Thyroid gland (tissue), 4 donors: ENCODE measurements at regions not wholly inside any gene's neighbourhood (a gene's known extent, or its start where the extent isn't known, plus 50 kb on each side); places are given as distances from the start of the nearest gene placed in this dataset.

Experiments used
- DNase-seq, 2 donors: peaks; one replicate each; pipeline ENCODE4 v3.0.0-alpha.2; 2019
- H3K27ac ChIP-seq, 3 donors: fragments of 200-600 bp; sonication (generic); 1 replicate in 2 of 3; 2 replicates in 1 of 3; pipeline ENCODE4 v1.5.1; 2016 to 2019; ENCODE audit warnings: mild to moderate bottlenecking in 1 of 3, moderate library complexity in 1 of 3
- H3K27me3 ChIP-seq: fragments of 200-600 bp; sonication (generic); one replicate; pipeline ENCODE4 v1.5.1; 2019
- H3K36me3 ChIP-seq, 2 donors: fragments of 200-600 bp; sonication (generic); one replicate each; pipeline ENCODE4 v1.5.1; 2016 to 2019
- H3K4me1 ChIP-seq, 2 donors: fragments of 200-600 bp; sonication (generic); one replicate each; pipeline ENCODE4 v1.5.1; 2017 to 2019
- H3K4me3 ChIP-seq, 3 donors: fragments of 200-600 bp; sonication (generic); replicated peaks in 1 of 3; 1 replicate in 2 of 3; 2 replicates in 1 of 3; pipeline ENCODE4 v1.5.1; 2016; ENCODE audit warnings: mild to moderate bottlenecking in 1 of 3
- H3K9me3 ChIP-seq: fragments of 200-600 bp; sonication (generic); one replicate; pipeline ENCODE4 v1.5.1; 2017
- POLR2A ChIP-seq, 2 donors: fragments of 450-650 bp; IDR thresholded peaks; one replicate each; pipeline ENCODE4 v1.6.1; 2017; ENCODE audit warnings: antibody characterized with exemption in 2 of 2, mild to moderate bottlenecking in 2 of 2, moderate library complexity in 1 of 2
- WGBS, 2 donors: methylation state at CpG; one replicate each; pipeline ENCODE4 v1.1.5; 2017; 5-methylcytosine and 5-hydroxymethylcytosine counted together
- intact Hi-C: fragments of 100-400 bp; cut with DNase I; formaldehyde crosslinking; loops from one replicate; pipeline ENCODE4 v1.15.1; 2023
- TF ChIP-seq, protein P1 (sequence below), 6 experiments: fragments of 200-600 bp in 3 of 6; fragments of 450-650 bp in 3 of 6; sonication (generic) in 3 of 6; IDR thresholded peaks; one replicate each; pipeline ENCODE4 v1.5.1; 2016 to 2019; ENCODE audit warnings: antibody characterized with exemption in 6 of 6, mild to moderate bottlenecking in 2 of 6, inconsistent platforms in 1 of 6, moderate library complexity in 1 of 6

DNA sequence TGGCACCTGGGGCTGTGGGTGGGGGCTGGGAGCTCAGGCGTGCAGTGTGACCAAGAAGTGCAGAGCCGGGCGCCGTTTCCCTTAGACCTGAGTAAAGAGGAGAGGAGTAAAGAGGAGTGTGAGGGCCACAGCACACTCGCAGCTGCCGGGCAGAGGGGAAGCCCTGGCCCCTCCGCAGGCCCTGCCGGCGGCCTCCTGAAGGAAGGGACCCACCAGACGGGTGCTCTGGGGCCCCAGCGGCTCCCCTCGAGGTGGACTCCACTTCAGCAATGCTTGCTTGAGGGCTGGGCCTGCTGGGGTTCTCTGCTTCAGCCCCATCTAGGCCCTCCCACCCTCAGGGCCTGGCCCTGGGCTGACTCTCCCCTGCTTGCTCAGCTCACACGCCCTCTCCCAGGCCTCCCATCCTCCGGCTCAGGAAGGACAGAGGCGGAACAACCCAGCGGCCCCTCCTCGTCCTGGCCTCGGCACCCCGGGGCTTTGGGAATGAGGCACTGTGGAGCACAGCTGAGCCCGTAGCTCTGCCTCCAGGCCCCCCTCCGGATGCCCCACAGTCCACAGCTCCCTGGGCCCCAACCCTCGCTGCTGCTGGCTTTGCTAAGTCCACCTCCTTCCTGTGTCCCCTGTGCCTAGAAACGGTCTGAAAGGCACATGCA, 1198.7 kb downstream of the BRD1 start:
- H3K4me1 ChIP-seq: no peaks in the 10 kb centered on the region
- no peak overlapping the region for H3K27ac ChIP-seq
- no peak overlapping the region for H3K4me3 ChIP-seq
- 49 to 50% methylated on average over 10 to 13 of the region's 23 CpGs for WGBS, 2 donors
- intact Hi-C loops: no loop called here
- H3K27me3 ChIP-seq: no peaks in the 10 kb centered on the region
- no peaks in the 10 kb centered on the region for H3K9me3 ChIP-seq
- TF ChIP-seq, protein P1, sequence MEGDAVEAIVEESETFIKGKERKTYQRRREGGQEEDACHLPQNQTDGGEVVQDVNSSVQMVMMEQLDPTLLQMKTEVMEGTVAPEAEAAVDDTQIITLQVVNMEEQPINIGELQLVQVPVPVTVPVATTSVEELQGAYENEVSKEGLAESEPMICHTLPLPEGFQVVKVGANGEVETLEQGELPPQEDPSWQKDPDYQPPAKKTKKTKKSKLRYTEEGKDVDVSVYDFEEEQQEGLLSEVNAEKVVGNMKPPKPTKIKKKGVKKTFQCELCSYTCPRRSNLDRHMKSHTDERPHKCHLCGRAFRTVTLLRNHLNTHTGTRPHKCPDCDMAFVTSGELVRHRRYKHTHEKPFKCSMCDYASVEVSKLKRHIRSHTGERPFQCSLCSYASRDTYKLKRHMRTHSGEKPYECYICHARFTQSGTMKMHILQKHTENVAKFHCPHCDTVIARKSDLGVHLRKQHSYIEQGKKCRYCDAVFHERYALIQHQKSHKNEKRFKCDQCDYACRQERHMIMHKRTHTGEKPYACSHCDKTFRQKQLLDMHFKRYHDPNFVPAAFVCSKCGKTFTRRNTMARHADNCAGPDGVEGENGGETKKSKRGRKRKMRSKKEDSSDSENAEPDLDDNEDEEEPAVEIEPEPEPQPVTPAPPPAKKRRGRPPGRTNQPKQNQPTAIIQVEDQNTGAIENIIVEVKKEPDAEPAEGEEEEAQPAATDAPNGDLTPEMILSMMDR (IDR thresholded peaks at IDR 0.05): no peak
- H3K36me3 ChIP-seq: no peaks in the 10 kb centered on the region
- no peak for DNase-seq

DNA sequence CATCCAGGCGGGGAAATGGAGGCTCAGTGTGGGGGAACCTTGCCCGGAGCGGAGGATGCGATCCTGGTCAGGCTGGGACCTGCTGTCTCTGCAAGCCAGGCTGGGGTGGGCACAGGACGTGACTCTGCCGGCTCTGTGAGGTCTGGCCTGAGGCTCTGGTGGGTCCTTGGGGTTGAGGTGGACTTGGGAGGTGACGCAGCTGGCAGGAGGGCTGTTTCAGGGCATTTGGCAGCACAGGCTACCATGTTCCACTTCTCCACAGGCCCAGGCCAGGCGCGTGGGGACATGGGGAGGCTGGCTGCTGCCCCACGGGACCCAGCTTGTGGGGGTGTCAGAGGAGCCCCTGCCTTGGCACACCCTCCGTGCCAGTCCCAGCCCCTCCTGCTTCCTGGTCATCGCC, 1199.7 kb downstream of the BRD1 start:
- H3K27ac ChIP-seq: no peak overlapping the region
- H3K27me3 ChIP-seq: no peaks in the 10 kb centered on the region
- no peaks in the 10 kb centered on the region for H3K36me3 ChIP-seq
- H3K4me1 ChIP-seq: no peaks in the 10 kb centered on the region
- WGBS, 2 donors: 89 to 93% methylated on average over 4 to 8 of the region's 12 CpGs
- intact Hi-C loops: no loop called here
- H3K9me3 ChIP-seq: no peaks in the 10 kb centered on the region
- H3K4me3 ChIP-seq: no peak overlapping the region
- TF ChIP-seq, protein P1 (IDR thresholded peaks at IDR 0.05): no peak
- no peak for TF ChIP-seq POLR2A (IDR thresholded peaks at IDR 0.05)
- no peak for DNase-seq

DNA sequence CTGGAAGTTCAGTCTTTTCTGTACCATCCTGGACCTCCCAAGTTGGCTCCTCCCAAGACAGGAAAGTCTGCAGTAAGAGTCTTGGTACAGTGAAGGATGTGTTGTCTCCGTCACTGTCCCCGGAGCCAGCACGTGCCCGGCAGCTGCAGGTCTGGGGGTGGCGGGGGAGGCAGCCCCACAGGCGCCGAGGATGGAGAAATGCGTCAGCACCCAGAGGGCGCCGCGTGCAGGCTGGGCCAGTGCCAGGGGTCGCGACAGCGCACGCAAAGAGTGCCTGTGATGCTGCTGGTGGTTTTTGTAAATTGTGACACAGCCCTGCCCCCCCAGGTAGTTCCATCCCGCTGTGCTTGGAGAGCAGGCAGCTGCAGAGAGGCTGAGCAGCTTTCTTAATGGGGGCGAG, 1200.5 kb downstream of the BRD1 start:
- no peaks in the 10 kb centered on the region for H3K36me3 ChIP-seq
- H3K27me3 ChIP-seq: no peaks in the 10 kb centered on the region
- H3K4me3 ChIP-seq: no peak overlapping the region
- TF ChIP-seq, protein P1 (IDR thresholded peaks at IDR 0.05): no peak
- WGBS, 2 donors: 41 to 54% methylated on average over 4 to 16 of the region's 17 CpGs
- no peak overlapping the region for H3K27ac ChIP-seq
- no peaks in the 10 kb centered on the region for H3K4me1 ChIP-seq
- no peak for DNase-seq
- no peaks in the 10 kb centered on the region for H3K9me3 ChIP-seq
- intact Hi-C loops: no loop called here

DNA sequence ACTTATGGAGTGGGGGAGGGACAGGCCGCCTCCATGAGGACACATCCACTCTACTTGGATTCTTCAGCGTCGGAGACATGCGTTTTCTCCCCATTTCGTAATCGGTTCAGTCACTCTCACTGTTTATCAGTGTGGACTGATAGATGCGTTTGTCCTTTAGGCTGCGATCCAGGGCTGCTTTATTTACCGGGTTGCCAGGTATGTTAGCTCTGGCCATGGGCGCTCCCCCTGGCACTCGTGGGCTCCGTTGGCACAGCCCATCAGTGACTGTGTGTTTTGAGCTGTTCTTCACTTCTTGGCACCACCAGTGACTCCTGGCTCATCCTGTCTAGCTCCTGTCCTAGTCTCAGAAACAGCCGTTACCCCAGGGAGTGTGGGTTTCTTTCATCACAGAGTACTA, 1203.3 kb downstream of the BRD1 start:
- Histone ChIP-seq H3K36me3 (no peaks in the 10 kb centered on the region), H3K27ac (no peak overlapping the region), H3K4me3 (no peak overlapping the region), H3K4me1 (no peaks in the 10 kb centered on the region), H3K9me3 (no peaks in the 10 kb centered on the region), H3K27me3 (no peaks in the 10 kb centered on the region)
- TF ChIP-seq POLR2A (IDR thresholded peaks at IDR 0.05): no peak
- TF ChIP-seq, protein P1 (IDR thresholded peaks at IDR 0.05): no peak
- 81 to 85% methylated on average over 13 of the region's 13 CpGs for WGBS, 2 donors
- intact Hi-C loops: no loop called here
- DNase-seq: no peak

DNA sequence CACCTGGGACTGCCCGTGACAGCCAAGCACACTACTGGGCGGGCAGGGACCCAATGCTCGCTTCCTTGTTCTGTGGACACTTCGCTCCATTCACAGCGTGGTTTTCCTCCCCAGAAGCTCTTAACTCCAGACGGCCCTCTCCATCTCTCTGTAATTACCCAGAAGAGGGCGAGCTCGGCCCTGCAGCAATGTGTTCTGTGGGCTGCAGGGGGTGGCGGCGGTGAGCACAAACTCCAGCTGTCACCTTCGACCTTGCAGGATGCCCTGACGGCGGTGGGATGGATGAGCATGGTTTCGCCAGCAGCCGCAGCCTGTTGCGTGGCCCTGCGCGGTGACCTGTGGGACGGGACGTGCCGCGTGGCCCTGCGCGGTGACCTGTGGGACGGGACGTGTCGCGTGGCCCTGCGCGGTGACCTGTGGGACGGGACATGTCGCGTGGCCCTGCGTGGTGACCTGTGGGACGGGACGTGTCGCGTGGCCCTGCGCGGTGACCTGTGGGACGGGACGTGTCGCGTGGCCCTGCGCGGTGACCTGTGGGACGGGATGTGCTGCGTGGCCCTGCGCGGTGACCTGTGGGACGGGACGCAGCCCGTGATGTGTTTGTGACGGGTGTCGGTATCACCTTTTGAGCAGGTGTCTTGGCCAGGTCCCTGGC, 1204.7 kb downstream of the BRD1 start:
- Histone ChIP-seq H3K4me3 (no peak overlapping the region), H3K4me1 (no peaks in the 10 kb centered on the region), H3K36me3 (no peaks in the 10 kb centered on the region), H3K27me3 (no peaks in the 10 kb centered on the region), H3K27ac (no peak overlapping the region), H3K9me3 (no peaks in the 10 kb centered on the region)
- no peak for TF ChIP-seq POLR2A (IDR thresholded peaks at IDR 0.05)
- TF ChIP-seq, protein P1 (IDR thresholded peaks at IDR 0.05): no peak
- 83 to 89% methylated on average over 31 to 55 of the region's 55 CpGs for whole genome bisulfite sequencing, 2 donors
- DNase-seq: no peak
- intact Hi-C loops: no loop called here
